ENCODE measurements at regions not wholly inside any gene's neighbourhood (a gene's known extent, or its start where the extent isn't known, plus 50 kb on each side); places are given as distances from the start of the nearest gene placed in this dataset.
A peak's percentile ranks its signal among the peaks of the same experiment; 100 is the strongest.

DNA sequence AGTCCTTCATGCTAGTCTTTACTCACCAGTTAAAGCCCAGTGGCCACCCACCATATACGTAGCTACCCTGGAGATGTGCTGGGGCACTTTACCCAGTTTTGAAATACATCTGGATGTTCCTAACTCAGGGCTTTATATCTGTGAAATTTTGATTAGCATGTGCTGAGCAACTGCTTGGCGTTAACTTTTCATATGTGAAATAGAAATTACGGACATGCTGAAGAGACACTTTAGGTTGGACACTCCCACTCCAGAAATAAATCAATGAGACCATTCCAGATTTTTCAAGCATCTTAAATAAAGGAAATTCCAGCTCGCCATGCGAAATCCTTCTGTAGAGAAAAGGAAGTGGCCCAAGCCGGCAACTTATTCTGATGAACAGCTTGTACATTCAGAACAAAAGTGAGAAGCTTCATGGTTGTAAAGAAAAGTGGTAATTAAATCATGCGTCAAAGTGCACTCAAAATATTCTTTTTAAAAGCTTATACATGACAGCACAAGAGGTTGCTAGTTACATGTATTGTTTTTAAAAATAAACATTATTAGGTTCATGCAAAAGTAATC, 153.5 kb upstream of the ITGB1 start:
- Mint-ChIP-seq H3K4me3 (peak overlapping the region; percentile 52), H3K27ac (peak overlapping the region; percentile 31)

DNA sequence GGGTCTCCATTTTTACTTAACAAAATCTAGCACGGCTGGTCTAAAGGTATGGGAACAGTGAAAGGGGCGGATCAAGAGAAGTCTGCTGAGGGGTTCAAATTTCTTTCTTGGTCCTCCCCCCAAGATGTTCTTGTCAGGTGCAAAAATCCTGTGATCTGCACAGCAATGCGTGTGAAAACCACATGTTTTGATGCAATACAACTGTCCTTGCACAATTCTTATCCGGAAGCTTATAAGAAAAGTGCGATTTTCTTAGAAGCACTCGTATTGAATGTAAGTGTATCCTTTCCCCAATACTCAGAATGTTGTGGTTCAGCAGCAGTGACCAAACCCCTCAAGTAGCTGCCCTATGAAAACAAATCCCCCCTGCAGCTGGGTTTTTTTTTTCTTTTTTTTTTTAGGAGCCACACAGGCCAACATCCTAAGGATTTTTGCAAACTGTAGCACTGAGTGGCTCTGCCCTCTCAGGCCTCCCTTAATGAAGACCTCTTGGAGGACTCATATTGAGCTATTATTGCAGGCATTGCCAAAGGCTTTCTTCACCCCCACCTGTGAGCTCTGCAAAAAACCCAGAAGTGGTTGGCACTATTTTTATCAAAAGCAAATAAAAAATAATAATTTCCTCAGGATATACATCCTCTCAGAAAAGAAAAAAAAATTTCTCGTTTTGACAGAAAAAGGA, 151.9 kb upstream of the ITGB1 start:
- Mint-ChIP-seq H3K36me3 (ENCODE audit: low read depth) (no peaks in the 10 kb centered on the region), H3K27me3 (peaks cover 4% of the 10 kb centered on the region), H3K4me3 (peak overlapping the region; percentile 25), H3K9me3 (no peaks in the 10 kb centered on the region), H3K4me1 (ENCODE audit: low read depth) (peaks cover 67% of the 10 kb centered on the region), H3K27ac (no peak overlapping the region)

More for the DNA sequence above, 153.5 kb upstream of the ITGB1 start:
- Mint-ChIP-seq H3K4me1 (ENCODE audit: low read depth) (peaks cover 84% of the 10 kb centered on the region), H3K27me3 (peaks cover 4% of the 10 kb centered on the region), H3K36me3 (ENCODE audit: low read depth) (no peaks in the 10 kb centered on the region), H3K9me3 (no peaks in the 10 kb centered on the region)

DNA sequence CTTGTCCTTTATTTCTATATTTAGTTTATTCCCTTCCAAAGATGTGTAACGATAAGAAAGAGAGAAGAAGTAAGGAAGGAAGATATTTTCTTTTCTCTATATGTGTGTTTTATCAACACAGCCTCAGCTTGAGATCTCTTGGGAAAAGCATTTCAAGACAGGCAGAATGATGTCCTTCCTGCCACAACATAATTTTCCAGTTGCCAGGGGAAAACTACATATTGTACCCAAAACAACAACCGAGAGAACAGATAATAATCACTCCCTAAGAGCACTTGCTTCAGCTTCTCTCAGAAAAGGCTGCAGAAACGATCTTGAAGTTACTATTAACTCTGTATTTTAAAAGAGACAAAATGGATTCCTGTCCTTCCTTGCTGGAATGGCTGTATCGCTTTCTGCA, 151.4 kb upstream of the ITGB1 start:
- Mint-ChIP-seq H3K9me3 (no peaks in the 10 kb centered on the region), H3K4me3 (peak overlapping the region; percentile 25), H3K36me3 (ENCODE audit: low read depth) (no peaks in the 10 kb centered on the region), H3K27me3 (peaks cover 4% of the 10 kb centered on the region), H3K27ac (no peak overlapping the region), H3K4me1 (ENCODE audit: low read depth) (peaks cover 62% of the 10 kb centered on the region)

DNA sequence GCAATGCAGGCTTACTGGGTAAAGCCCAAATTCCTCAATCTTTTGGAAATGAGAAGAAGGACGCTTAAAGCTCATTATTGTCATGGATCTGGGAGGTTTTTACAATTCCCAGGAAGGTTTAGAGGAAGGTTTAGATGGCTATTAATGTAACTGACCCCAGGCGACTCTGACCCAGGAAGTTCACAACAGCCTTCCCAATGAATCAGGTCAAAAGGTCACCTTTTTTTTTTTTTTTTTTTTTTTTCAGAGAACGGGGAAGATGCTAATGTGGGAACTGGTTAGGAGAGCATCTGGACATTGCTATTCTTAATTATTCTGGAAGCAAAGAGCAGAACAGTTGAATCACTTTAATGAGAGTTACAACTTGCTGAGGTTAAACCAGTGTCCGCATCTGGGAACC, 149.9 kb upstream of the ITGB1 start:
- Mint-ChIP-seq H3K4me1 (ENCODE audit: low read depth) (peaks cover 52% of the 10 kb centered on the region), H3K9me3 (peaks cover 5% of the 10 kb centered on the region), H3K4me3 (no peak overlapping the region), H3K27ac (no peak overlapping the region), H3K36me3 (ENCODE audit: low read depth) (no peaks in the 10 kb centered on the region), H3K27me3 (peaks cover 4% of the 10 kb centered on the region)

DNA sequence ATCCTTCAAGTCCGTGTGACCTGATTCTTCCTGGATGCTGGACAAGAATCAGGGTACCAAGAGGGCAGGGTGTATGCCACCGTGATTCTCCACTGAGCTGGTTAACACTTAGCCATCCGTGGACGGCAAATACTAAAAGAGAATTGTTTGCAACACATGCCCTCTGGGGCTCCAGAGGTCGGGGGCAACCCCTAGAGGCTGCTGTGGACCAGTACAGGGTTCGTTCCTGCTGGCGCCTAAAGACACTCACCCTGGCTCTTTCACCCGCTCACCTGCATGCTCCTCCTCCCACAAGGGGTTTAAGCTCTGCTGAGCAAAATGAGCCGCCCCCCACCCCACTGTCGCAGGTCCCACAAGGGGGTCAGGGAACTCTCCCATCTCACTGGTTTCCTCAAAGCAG, 148.7 kb upstream of the ITGB1 start:
- Mint-ChIP-seq H3K9me3 (peaks cover 5% of the 10 kb centered on the region), H3K27me3 (peaks cover 4% of the 10 kb centered on the region)

DNA sequence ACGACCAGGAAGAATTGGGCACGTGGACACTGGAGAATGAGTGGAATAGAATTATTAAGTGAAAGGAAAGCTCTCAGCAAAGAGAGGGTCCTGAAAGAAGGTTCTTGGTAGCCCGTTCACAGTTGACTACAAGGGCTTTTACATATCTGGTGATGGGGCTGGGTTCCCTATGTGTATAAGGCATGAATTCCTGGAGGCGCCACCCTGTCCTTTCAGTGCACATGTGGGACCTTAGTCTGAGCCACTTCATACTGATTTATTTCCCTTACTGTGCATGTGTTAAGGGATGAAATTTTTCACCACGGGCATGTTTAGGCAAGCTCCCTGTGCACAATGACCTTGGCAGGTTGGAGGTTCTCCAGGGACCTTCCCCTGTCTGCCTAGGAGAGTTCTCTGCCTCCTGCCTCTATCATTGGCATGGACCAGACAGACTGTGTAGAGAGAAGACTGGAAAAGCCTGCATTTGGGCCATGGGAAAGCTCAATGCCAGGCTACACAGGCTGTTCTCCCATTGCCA, 145.9 kb upstream of the ITGB1 start:
- no peak overlapping the region for H3K4me3 Mint-ChIP-seq
- no peak overlapping the region for H3K27ac Mint-ChIP-seq
- no peaks in the 10 kb centered on the region for H3K36me3 Mint-ChIP-seq (ENCODE audit: low read depth)
- no peaks in the 10 kb centered on the region for H3K27me3 Mint-ChIP-seq
- peaks cover 11% of the 10 kb centered on the region for H3K9me3 Mint-ChIP-seq
- peaks cover 45% of the 10 kb centered on the region for H3K4me1 Mint-ChIP-seq (ENCODE audit: low read depth)

More for the DNA sequence above, 148.7 kb upstream of the ITGB1 start:
- Mint-ChIP-seq H3K27ac (no peak overlapping the region), H3K4me3 (no peak overlapping the region), H3K36me3 (ENCODE audit: low read depth) (no peaks in the 10 kb centered on the region), H3K4me1 (ENCODE audit: low read depth) (peaks cover 45% of the 10 kb centered on the region)

DNA sequence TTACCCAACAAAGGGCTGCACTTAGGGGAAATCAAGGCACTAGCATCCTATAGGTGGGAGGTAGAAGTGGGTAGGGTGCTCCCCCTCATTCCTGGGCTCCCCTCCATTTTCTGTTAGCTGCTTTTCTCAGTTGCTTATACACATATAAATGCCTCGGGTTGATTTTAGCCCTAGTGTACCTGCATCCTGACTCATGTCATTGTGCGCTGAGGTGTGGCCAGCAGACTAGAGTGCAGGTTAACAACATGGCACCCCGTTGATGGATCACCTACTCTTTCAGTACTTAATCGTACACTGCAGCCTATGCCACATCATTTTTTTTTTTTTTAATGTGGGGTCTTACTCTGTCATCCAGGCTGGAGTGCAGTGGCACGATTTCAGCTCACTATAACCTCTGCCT, 144.0 kb upstream of the ITGB1 start:
- Mint-ChIP-seq H3K27me3 (peaks cover 2% of the 10 kb centered on the region), H3K4me1 (ENCODE audit: low read depth) (peaks cover 43% of the 10 kb centered on the region), H3K27ac (no peak overlapping the region), H3K4me3 (no peak overlapping the region), H3K9me3 (peaks cover 13% of the 10 kb centered on the region), H3K36me3 (ENCODE audit: low read depth) (no peaks in the 10 kb centered on the region)

DNA sequence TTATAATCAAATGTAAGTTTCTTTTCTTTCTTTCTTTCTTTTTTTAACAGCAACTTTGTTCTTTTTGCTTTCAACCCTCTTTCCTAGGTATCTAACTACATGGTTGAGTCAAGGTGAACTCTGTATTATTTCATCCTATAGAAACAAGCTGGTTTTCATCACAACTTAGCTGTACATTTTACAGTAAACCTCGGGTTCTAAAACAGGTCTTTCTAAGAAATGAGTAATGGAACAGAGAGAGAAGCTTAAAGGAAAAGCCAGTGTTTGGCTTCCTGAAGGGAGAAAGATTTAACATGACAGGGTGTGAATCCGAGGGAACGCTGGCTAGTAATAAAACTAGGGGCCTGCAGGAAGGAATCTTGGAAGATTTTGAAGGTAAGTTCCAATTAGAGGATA, 143.4 kb upstream of the ITGB1 start:
- H3K27ac Mint-ChIP-seq = peak overlapping the region; percentile 78
- H3K36me3 Mint-ChIP-seq (ENCODE audit: low read depth) = no peaks in the 10 kb centered on the region
- H3K4me3 Mint-ChIP-seq = peak overlapping the region; percentile 43
- peaks cover 48% of the 10 kb centered on the region for H3K4me1 Mint-ChIP-seq (ENCODE audit: low read depth)
- H3K27me3 Mint-ChIP-seq = peaks cover 5% of the 10 kb centered on the region
- peaks cover 17% of the 10 kb centered on the region for H3K9me3 Mint-ChIP-seq

DNA sequence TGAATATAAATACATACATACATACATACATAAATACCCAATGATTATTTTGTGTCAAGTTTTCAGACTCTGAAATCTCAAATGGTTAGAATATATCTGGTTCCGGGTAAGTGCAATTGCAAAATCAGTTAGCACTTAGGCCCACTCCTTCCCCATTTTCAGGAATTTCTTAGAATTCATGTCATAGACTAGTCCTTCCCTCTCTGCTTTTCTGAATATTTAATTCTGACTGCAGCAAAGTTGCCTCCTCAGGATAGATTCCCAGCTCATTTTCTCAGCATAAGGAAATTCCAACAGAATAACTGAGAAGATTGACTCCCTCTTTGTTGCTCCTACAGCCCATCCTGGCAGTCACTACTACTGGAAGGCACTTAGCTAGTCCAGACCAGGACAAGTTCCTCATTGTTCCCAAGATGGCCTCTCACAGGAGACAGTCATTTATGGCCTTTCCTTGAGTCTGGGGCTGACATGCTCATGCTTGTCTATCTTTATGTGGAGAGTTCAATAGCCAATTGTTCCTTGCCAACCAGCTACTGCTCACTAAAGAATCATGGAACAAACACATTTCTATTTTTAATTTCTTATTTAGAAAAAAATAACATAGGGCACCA, 142.9 kb upstream of the ITGB1 start:
- Mint-ChIP-seq H3K9me3 (peaks cover 17% of the 10 kb centered on the region), H3K27ac (peak overlapping the region; percentile 78), H3K27me3 (peaks cover 5% of the 10 kb centered on the region), H3K4me3 (no peak overlapping the region), H3K36me3 (ENCODE audit: low read depth) (no peaks in the 10 kb centered on the region), H3K4me1 (ENCODE audit: low read depth) (peaks cover 53% of the 10 kb centered on the region)

DNA sequence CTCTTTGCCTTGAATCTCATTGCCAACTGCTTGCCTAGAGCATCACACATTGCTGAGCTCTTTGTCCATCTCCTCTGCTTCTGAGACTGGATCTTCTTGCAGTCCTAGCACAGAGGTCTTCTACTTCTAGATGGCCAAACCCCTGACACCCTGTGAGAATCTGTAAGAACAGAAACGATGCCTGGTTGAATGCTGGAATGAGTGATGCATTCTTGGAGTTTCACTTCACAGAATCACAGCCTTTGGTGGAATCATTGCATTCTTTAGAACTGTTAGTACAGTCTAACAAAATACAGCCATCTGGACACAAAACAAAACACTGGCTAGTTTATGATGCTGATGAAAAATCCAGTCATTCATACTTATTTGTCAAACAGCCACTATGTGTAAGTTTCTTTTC, 141.7 kb upstream of the ITGB1 start:
- peaks cover 58% of the 10 kb centered on the region for H3K4me1 Mint-ChIP-seq (ENCODE audit: low read depth)
- peaks cover 21% of the 10 kb centered on the region for H3K9me3 Mint-ChIP-seq
- peaks cover 4% of the 10 kb centered on the region for H3K36me3 Mint-ChIP-seq (ENCODE audit: low read depth)
- H3K27ac Mint-ChIP-seq = peak overlapping the region; percentile 86
- peak overlapping the region; percentile 25 for H3K4me3 Mint-ChIP-seq
- H3K27me3 Mint-ChIP-seq = peaks cover 5% of the 10 kb centered on the region

DNA sequence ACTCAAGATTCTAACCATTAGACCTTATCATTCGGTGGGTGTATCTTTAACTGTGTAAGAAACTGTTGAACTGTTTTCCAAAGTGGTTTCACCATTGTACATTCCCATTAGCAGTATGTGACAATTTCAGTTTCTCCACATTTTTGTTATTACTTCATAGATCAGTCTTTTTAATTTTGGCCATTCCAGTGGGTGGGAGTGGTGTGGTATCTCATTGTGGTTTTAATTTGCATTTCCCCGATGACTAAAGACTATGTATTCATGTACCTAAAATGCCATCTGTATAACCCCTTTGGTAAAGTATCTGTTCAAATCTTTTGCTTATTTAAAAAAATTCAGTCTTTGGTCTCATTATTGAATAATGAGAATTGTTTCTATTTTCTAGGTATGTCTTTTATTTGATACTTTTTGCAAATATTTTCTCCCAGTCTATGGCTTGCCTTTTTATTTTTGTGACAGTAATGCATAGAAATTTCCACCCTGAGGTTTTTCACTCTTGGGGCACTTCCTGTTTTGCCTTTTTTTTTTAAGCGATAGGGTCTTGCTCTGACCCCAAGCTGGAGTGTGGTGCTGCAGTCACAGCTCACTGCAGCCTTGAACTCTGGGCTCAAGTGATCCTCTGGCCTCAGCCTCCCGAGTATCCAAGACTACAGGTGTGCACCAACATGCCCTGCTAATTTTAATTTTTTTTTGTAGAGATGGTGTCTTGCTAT, 141.1 kb upstream of the ITGB1 start:
- Mint-ChIP-seq H3K36me3 (ENCODE audit: low read depth) (peaks cover 6% of the 10 kb centered on the region), H3K27me3 (peaks cover 5% of the 10 kb centered on the region), H3K4me3 (peak overlapping the region; percentile 25), H3K27ac (peak overlapping the region; percentile 86), H3K9me3 (peaks cover 23% of the 10 kb centered on the region), H3K4me1 (ENCODE audit: low read depth) (peaks cover 62% of the 10 kb centered on the region)

DNA sequence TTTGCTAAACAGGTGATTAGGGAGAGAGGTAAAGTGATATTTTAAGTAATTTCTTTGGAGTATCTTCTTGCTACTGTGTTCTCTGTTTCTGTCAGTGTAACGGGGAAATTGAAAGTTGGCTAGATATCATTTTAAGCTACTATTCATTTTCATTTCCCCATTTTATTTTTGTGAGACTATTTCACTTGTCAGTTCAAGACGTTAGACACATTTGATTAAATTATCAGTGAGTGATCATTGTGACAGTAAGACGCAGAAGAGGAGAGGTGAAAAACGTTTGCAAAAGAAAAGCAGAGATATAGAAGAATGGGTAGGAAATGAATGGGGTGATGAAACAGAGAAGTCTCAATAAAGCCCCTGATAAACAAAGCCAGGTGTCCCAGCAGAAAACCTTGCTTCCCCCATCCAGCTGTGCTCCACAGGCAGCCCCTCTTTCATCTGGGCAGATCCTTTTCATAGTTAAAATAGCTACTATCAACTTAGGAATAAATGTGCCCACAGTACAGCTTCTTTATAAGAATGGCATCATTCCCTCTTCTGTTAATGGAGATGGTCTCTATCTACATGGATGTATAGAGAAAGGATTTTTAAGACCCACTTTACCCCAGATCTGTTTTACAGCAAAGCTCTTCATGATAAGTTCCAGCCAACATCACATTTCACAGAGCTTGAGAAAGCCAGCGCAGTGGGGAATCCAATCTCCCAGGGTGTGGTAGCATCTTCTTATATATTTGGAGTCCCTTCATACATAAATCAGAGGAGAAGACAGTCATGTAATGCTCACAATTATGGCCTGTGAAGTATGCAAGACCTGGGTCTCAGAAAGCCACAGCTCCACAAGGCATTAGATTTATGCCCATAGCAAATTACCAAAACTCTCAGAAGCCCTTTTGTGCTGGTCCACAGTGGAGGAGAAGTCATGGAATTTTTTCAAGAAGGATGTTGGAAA, 138.1 kb upstream of the ITGB1 start:
- Mint-ChIP-seq H3K27me3 (peaks cover 5% of the 10 kb centered on the region), H3K4me3 (no peak overlapping the region), H3K27ac (peak overlapping the region; percentile 3), H3K4me1 (ENCODE audit: low read depth) (peaks cover 56% of the 10 kb centered on the region), H3K36me3 (ENCODE audit: low read depth) (peaks cover 10% of the 10 kb centered on the region), H3K9me3 (peaks cover 23% of the 10 kb centered on the region)

DNA sequence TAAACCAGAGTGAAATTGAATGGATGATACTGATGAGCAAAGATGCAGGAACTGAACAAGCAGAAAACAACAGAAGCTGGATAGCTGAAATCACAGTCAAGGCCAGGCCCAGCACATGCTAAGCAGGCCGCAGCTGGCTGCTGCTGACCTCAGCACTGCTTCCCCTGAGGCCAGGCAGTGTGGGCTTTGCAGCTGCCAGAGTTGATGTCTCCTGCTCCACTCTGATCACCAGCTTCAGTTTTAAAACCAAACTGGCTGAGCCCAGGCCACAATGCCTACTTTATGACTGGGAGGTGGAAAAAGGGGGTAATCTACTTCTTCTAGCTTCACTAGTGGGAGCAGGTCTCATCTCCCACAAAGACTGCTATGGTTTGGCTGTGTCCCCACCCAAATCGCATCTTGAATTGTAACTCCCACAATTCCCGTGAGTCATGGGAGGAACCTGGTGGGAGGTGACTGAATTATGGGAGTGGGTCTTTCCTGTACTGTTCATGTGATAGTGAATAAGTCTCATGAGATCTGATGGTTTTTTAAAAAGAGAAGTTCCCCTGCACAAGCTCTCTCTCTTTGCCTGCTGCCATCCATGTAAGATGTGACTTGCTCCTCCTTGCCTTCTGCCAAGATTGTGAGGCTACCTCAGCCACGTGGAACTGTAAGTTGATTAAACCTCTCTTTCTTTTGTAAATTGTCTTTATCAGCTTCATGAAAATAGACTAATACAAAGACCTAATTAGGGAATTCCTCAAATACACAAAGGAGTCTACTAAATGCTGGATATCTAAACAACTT, 136.4 kb upstream of the ITGB1 start:
- Mint-ChIP-seq H3K36me3 (ENCODE audit: low read depth) (peaks cover 10% of the 10 kb centered on the region), H3K9me3 (peaks cover 27% of the 10 kb centered on the region), H3K27me3 (peaks cover 5% of the 10 kb centered on the region), H3K4me1 (ENCODE audit: low read depth) (peaks cover 40% of the 10 kb centered on the region), H3K4me3 (no peak overlapping the region), H3K27ac (no peak overlapping the region)

All from stimulated activated naive CD8-positive, alpha-beta T cell treated with anti-CD3 and anti-CD28 coated beads, Interleukin-15, Interleukin-2, amounts not matched to agents 100 ng/mL and 50 ng/mL, for 24 hours (primary cell).